COLO668 (cell line): ENCODE measurements at regions not wholly inside any gene's neighbourhood (a gene's known extent, or its start where the extent isn't known, plus 50 kb on each side); places are given as distances from the start of the nearest gene placed in this dataset.
"Not testable (repeated sequence)": the region's sequence is repeated elsewhere in the genome, so short reads cannot be mapped to it uniquely, and the experiment has no call there.

Source experiments
- DNase-seq: peaks from one replicate; lab custom pipeline; 2025; ENCODE audit not compliant: unreplicated experiment; lab: John Stamatoyannopoulos, UW

DNA sequence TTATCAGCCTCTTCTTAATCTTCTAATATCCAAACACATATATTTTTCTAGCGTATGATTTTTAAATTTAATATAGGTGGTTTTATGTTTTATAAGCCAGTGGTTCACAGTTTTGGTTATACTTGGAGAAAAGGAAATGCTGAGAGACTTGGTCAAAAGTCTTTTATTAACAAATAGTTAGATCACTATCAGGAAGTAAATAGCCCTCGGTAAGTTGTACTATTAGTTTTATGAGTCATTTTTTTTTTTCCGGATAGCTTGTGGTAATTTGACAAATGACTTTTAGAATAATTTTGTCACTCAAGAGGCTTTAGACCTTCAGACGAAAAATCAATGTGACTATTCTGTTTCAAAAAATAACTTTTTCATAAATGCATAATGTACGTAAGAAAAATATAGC is 232.2 kb upstream of the ROBO1 start:
- DNase-seq, result no peak

DNA sequence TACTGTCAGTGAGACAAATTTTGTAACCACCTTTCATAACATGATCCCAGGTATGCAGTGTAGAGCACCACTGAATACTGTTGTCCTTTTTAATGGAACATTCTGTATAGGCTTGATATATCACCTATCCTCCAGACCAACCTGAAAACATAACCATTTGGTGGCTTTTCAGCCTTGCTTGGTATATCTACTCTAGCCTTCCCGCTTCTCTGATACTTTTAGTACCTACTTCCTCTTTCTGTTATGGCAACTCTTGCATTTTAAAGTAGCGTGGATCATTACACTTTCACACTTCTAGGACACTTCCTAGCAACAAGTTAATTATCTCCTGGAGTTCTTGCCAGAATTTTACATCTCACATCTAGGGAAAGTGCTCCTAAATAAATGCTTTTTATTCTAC is 226.6 kb upstream of the ROBO1 start:
- no peak for DNase-seq

DNA sequence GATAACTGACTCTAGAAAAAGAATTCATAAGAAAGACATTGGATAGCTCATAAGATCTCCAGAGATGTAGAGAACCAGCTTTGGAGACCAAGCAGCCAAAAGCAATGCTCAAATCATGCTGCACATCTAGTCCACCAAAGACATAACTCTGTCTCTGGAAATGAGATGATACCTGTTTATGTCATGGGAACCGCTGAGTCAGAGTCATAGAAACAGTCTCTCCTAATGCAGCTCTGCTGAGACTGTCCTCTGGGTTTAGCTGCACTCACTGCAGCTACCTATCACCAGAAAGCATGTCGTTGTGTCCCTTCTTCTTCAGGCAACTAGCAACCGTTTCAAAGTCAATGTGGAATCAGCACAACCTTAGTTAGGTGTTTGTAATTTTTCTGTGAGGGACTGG is 218.5 kb upstream of the ROBO1 start:
- DNase-seq, result no peak

- no peak for DNase-seq
These were observed 218.0 kb upstream of the ROBO1 start for GRCh38 chr3:79985816-79986215.

DNA sequence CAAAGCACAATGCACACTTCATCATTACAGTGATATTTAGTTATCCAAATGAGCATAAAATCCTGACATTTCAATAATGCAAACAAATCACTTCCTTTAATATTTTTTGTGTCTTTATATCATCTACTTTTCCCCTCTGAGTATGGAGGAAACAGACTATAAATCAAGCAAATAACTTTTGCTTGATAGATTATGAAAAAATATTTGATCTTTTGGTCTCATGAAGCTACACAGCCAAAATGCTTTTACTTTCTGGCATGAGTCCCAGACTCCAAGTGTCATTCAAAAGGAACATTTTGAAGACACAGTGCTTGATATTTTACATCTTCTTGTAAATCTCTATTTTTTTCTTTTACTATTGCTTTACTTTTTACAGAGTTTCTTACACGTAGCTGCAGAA is 215.3 kb upstream of the ROBO1 start:
- DNase-seq, result no peak

- no peak for DNase-seq
These were observed 212.2 kb upstream of the ROBO1 start for GRCh38 chr3:79979990-79980389.

DNA sequence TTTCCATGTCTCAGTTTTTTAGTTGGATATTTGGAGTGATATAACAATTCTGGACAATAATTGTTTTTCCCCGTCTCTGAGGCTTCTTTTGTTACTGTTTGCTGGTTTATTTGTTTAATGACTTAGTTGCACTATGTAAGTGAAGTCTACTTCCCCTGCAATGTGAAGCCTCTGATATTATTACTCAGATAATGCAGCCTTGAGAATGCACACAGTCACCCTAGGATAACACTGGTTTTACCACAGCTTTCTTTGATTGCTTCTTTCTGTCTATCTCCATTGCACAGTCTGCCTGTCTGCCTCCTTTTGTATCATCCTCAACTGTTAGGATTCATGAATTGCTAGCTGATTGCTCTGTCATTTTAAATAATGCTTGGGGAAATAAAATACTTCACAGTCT is 208.7 kb upstream of the ROBO1 start:
- no peak for DNase-seq

DNA sequence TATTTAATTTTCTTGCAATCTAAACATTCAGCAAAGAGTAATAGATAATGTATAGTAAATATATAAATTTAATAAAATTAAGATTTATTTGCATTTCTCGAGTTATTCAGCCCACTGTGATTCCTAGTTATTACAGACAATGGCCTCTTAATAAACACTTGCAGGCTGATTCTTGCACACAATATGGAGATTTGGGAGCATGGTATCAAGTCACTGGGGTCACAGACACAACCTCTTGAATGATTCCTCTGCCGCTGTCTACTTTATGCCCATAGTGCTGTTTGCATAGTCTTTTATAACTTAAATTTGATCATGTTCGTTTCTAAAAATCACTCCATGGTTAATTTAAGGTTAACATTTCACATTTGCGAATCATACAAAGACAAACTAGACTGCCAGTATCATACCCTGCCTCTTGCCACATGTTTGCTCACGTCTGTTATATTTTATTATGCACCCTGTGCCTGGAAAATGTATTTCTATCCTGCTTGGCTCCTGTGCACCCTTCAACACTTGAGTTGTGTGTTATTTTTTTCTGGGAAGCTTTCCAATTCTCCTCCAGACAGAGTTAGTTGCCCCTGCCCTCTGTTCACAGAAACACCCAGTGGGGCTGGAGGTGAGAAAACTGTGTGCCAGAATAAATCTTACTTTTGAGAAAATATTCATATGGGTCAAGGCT is 206.3 kb upstream of the ROBO1 start:
- no peak for DNase-seq

GRCh38 chr3:79973482-79973881 is 205.7 kb upstream of the ROBO1 start:
- DNase-seq, result no peak

GRCh38 chr3:79968418-79968817 is 200.6 kb upstream of the ROBO1 start:
- no peak for DNase-seq

- no peak for DNase-seq
These were observed 192.8 kb upstream of the ROBO1 start for GRCh38 chr3:79960594-79960993.

DNA sequence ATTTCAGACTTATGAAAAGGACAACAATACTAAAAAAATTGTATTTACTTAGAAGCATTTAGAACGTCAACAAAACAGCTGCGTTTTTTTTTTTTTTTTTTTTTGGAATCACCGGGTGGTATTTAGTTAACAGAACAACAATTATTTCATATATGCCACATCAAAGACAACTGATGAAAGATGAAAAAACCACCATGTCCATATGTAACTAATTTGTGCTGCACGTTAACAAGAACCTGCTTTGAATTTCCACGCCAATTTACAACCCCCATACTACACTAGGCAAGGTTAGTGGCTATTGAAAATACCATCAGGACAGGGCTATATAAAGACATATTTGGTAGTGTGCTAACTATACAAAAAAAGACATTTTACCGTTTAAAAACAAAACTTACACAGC is 189.3 kb upstream of the ROBO1 start:
- DNase-seq, result no peak

- no peak for DNase-seq
These were observed 187.0 kb upstream of the ROBO1 start for GRCh38 chr3:79954756-79955155.

GRCh38 chr3:79953591-79954101 is 185.8 kb upstream of the ROBO1 start:
- no peak for DNase-seq

DNA sequence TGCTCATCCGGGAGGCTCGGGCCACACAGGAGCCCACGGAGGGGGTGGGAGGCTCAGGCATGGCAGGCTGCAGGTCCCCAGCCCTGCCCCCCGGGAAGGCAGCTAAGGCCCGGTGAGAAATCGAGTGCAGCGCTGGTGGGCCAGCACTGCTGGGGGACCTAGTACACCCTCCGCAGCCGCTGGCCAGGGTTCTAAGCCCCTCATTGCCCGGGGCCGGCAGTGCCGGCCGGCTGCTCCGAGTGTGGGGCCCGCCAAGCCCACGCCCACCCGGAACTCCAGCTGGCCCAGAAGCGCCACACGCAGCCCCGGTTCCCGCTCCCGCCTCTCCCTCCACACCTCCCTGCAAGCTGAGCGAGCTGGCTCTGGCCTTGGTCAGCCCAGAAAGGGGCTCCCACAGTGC is 183.6 kb upstream of the ROBO1 start:
- DNase-seq, result not testable (repeated sequence)

DNA sequence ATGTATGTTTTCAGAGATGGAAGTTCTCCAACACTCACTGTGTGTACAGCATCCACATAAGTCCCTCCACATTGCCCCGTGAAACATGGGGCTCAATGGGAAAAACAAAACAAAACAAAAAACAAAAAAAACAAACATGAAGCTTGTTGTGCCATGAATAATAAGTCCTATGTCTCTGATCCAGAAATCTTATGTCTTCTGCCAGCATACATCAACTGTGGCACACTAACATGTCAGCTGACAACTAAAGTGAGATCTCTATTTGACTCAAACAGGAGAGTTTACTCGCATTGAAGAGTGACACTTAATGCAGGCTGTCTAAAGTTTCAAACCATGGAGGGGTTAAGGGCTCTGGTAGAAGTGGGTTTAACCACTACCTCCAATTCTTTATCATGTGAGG is 180.2 kb upstream of the ROBO1 start:
- no peak for DNase-seq

DNA sequence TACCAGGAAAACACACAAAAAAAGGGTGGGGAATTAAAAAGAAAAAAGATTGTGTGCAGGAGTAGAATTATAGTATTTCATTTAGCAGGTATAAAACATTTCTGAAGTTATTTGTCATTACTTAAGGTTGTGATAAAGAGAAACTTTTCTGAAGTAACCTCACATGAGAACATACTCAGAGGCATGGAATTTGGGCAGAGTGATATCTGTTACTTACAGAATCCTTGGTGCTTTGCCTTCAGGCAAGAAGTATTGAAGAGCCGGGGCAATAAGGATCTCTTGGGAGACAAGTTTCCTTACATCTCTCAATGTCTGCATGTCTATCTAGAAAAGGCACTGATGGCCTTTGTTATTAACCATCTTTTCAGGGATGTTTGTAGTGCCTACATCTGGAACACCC is 179.7 kb upstream of the ROBO1 start:
- no peak for DNase-seq

- DNase-seq, result no peak
These were observed 169.8 kb upstream of the ROBO1 start for GRCh38 chr3:79937567-79937966.

DNA sequence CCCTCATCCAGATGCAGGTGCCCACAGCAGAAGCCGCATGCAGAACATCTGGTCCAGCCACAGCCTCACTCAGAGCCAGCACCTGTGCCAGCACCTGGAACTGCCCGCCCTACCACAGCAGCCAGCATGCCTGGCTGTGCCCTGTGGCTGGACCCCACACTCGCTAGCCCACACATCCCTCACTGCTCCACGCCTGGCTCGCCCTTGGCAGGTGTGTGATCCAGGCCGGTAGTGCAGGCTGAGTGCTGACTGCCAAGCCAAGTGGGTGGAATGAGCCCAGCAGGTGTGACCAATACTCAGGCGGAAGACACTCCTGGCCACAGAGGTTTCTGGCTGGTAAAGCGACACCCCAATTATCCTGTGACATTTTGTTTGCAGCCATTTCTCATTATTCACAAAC is 162.4 kb upstream of the ROBO1 start:
- no peak for DNase-seq

DNA sequence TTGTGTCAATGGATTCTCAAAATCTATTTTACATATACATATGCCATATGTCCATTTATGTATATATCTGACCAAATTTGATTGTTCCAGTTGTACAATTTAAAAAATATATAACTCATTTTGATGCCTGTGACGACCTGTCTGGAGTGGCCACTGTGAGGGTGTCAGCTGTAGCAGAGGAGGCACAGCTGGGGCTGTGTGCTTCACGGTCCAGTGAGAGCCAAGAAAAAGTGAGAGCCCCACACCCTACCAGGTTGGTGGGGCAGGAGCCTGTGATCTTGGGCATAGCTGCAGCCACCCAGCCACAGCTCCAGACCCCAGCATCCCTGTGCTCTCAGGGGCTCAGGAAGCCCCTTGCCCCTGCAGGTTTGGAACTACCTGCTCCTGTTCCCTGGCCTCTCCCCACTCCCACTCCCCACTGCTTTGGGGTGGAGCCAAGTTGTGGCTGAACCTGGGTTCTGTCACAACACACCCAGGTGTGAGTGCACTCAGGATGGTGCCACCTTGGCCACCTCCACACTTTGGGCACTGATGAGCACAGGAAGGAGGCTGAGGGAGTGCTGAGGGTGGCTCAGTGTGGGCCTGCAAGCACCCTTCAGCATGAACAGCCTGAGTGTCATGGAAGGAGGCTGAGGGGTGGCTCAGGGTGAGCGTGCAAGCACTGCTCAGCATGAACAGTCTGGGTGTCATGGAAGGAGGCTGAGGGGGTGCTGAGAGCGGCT is 161.1 kb upstream of the ROBO1 start:
- no peak for DNase-seq

- DNase-seq, result no peak
These were observed 158.7 kb upstream of the ROBO1 start for GRCh38 chr3:79926522-79926921.

DNA sequence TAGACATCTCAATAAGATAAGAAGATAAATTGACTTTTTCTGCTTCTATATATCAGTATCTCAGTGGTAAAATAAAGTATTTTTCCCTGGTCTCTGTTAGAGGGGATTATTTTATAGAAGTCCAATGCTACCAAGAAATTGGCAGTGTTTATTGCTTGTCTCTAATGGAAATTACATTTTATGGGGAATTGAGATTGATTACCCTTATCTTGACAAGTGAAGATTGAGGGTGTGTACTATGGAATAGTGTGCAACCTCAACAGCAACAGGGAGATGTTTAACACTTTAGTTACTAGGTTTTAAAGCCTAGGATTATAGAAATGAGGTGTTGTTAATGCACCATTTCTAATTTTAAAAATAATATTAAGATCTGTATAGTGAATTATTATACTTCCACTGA is 154.8 kb upstream of the ROBO1 start:
- DNase-seq, result no peak

GRCh38 chr3:79917561-79917960 is 149.8 kb upstream of the ROBO1 start:
- DNase-seq, result no peak
